HG02623 (cell line): ENCODE measurements at regions not wholly inside any gene's neighbourhood (a gene's known extent, or its start where the extent isn't known, plus 50 kb on each side); places are given as distances from the start of the nearest gene placed in this dataset.
"Not testable (repeated sequence)": the region's sequence is repeated elsewhere in the genome, so short reads cannot be mapped to it uniquely, and the experiment has no call there.

ENCODE experiments used
- ATAC-seq: cut with Tn5 transposase; IDR thresholded peaks from one replicate; pipeline ENCODE4 v1.9.1; 2021; ENCODE audit warnings: moderate library complexity; ENCODE audit not compliant: unreplicated experiment

GRCh38 chr11:67940440-67940839 is 63.5 kb downstream of the UNC93B1 start:
- ATAC-seq = not testable (repeated sequence)

- ATAC-seq = not testable (repeated sequence)
These were observed 64.9 kb downstream of the UNC93B1 start for GRCh38 chr11:67938964-67939363.

- not testable (repeated sequence) for ATAC-seq
These were observed 65.5 kb downstream of the UNC93B1 start for GRCh38 chr11:67938371-67938770.

GRCh38 chr11:67923565-67923964 is 80.3 kb downstream of the UNC93B1 start:
- not testable (repeated sequence) for ATAC-seq

GRCh38 chr11:67920546-67920945 is 83.4 kb downstream of the UNC93B1 start:
- ATAC-seq = not testable (repeated sequence)

- ATAC-seq = not testable (repeated sequence)
These were observed 91.7 kb downstream of the UNC93B1 start for GRCh38 chr11:67912184-67912583.

GRCh38 chr11:67911211-67911610 is 92.7 kb downstream of the UNC93B1 start:
- ATAC-seq = not testable (repeated sequence)

- not testable (repeated sequence) for ATAC-seq
These were observed 93.1 kb downstream of the UNC93B1 start for GRCh38 chr11:67910803-67911202.

GRCh38 chr11:67906969-67907368 is 96.9 kb downstream of the UNC93B1 start:
- ATAC-seq = not testable (repeated sequence)

- ATAC-seq = not testable (repeated sequence)
These were observed 104.4 kb downstream of the UNC93B1 start for GRCh38 chr11:67899462-67899861.

- not testable (repeated sequence) for ATAC-seq
These were observed 110.4 kb downstream of the UNC93B1 start for GRCh38 chr11:67893487-67893886.

- ATAC-seq = not testable (repeated sequence)
These were observed 114.3 kb downstream of the UNC93B1 start for GRCh38 chr11:67889646-67890045.

- ATAC-seq = not testable (repeated sequence)
These were observed 115.8 kb downstream of the UNC93B1 start for GRCh38 chr11:67888056-67888455.

GRCh38 chr11:67886672-67887071 is 117.2 kb downstream of the UNC93B1 start:
- ATAC-seq = not testable (repeated sequence)

- ATAC-seq = not testable (repeated sequence)
These were observed 117.7 kb downstream of the UNC93B1 start for GRCh38 chr11:67886207-67886606.

GRCh38 chr11:67885574-67885973 is 118.3 kb downstream of the UNC93B1 start:
- not testable (repeated sequence) for ATAC-seq

- not testable (repeated sequence) for ATAC-seq
These were observed 118.9 kb downstream of the UNC93B1 start for GRCh38 chr11:67884761-67885558.

GRCh38 chr11:67884073-67884757 is 119.7 kb downstream of the UNC93B1 start:
- ATAC-seq = not testable (repeated sequence)

- not testable (repeated sequence) for ATAC-seq
These were observed 121.6 kb downstream of the UNC93B1 start for GRCh38 chr11:67882304-67882703.

- not testable (repeated sequence) for ATAC-seq
These were observed 122.1 kb downstream of the UNC93B1 start for GRCh38 chr11:67881836-67882235.

- ATAC-seq = not testable (repeated sequence)
These were observed 123.2 kb downstream of the UNC93B1 start for GRCh38 chr11:67880594-67881196.
